GM23248 (cell line): ENCODE measurements at regions not wholly inside any gene's neighbourhood (a gene's known extent, or its start where the extent isn't known, plus 50 kb on each side); places are given as distances from the start of the nearest gene placed in this dataset. TPM values are rescaled to one million over a fixed set of nuclear protein-coding genes. Genes with fewer than 3 reads are reported as not detected.
"Not testable (repeated sequence)": the region's sequence is repeated elsewhere in the genome, so short reads cannot be mapped to it uniquely, and the experiment has no call there.

ENCODE experiments used
- DNase-seq: peaks from one replicate; pipeline ENCODE4 v3.0.0-alpha.2; 2015
- H2AFZ ChIP-seq: fragments of 200-600 bp; sonication (generic); 2 replicates; pipeline ENCODE4 v1.6.1; 2016; ENCODE audit warnings: antibody characterized with exemption
- H3F3A ChIP-seq: fragments of 200-600 bp; sonication (generic); 2 replicates; pipeline ENCODE4 v1.6.1; 2016; ENCODE audit warnings: mild to moderate bottlenecking, antibody characterized with exemption, mixed run types; ENCODE audit not compliant: insufficient read depth
- H3K27ac ChIP-seq: fragments of 200-600 bp; sonication (generic); 2 replicates; pipeline ENCODE4 v1.5.1; 2016; ENCODE audit warnings: mild to moderate bottlenecking
- H3K27me3 ChIP-seq: fragments of 200-600 bp; sonication (generic); replicated peaks from 2 replicates; pipeline ENCODE4 v1.6.1; 2016; ENCODE audit warnings: mild to moderate bottlenecking; ENCODE audit not compliant: insufficient read depth
- H3K36me3 ChIP-seq: fragments of 200-600 bp; sonication (generic); 2 replicates; pipeline ENCODE4 v1.6.1; 2016; ENCODE audit warnings: low read depth, mild to moderate bottlenecking
- H3K4me1 ChIP-seq: fragments of 200-600 bp; sonication (generic); 2 replicates; pipeline ENCODE4 v1.6.1; 2016; ENCODE audit warnings: mild to moderate bottlenecking; ENCODE audit not compliant: insufficient read depth
- H3K4me2 ChIP-seq: fragments of 200-600 bp; sonication (generic); one replicate; pipeline ENCODE4 v1.6.1; 2016; ENCODE audit warnings: mild to moderate bottlenecking; ENCODE audit not compliant: unreplicated experiment
- H3K4me3 ChIP-seq: fragments of 200-600 bp; sonication (generic); 2 replicates; pipeline ENCODE4 v1.5.1; 2016; ENCODE audit warnings: mild to moderate bottlenecking
- H3K79me2 ChIP-seq: fragments of 200-600 bp; sonication (generic); 2 replicates; pipeline ENCODE4 v1.6.1; 2016; ENCODE audit warnings: mild to moderate bottlenecking; ENCODE audit not compliant: insufficient read depth
- H3K9ac ChIP-seq: fragments of 200-600 bp; sonication (generic); 2 replicates; pipeline ENCODE4 v1.6.1; 2016; ENCODE audit warnings: mild to moderate bottlenecking
- H3K9me2 ChIP-seq: fragments of 200-600 bp; sonication (generic); 2 replicates; pipeline ENCODE4 v1.6.1; 2016; ENCODE audit warnings: mixed run types, mild to moderate bottlenecking, moderate library complexity; ENCODE audit not compliant: insufficient read depth
- H3K9me3 ChIP-seq: fragments of 200-600 bp; sonication (generic); one replicate; pipeline ENCODE4 v1.6.1; 2017; ENCODE audit warnings: low read depth
- H4K20me1 ChIP-seq: fragments of 200-600 bp; sonication (generic); 2 replicates; pipeline ENCODE4 v1.6.0; 2016; ENCODE audit not compliant: insufficient read depth
- EZH2 ChIP-seq: fragments of 200-600 bp; sonication (generic); IDR thresholded peaks from 2 replicates; pipeline ENCODE4 v1.6.1; 2018; ENCODE audit warnings: antibody characterized with exemption, mild to moderate bottlenecking; ENCODE audit not compliant: insufficient read depth, poor library complexity, severe bottlenecking
- EZH2phosphoT487 ChIP-seq: fragments of 200-600 bp; sonication (generic); IDR thresholded peaks from 2 replicates; pipeline ENCODE4 v1.6.1; 2018; ENCODE audit warnings: antibody characterized with exemption, moderate library complexity, mild to moderate bottlenecking, low read depth; ENCODE audit not compliant: insufficient read depth
- WGBS, 2 experiments: methylation state at CpG; one replicate each; pipeline ENCODE4 v1.1.6; 2015 to 2017; ENCODE audit warnings: low lambda C conversion rate in 2 of 2, low coverage in 1 of 2; ENCODE audit errors: missing lambda C conversion rate in 2 of 2; 5-methylcytosine and 5-hydroxymethylcytosine counted together
- in situ Hi-C: fragments of 300-500 bp; cut with MboI; formaldehyde crosslinking; loops from 2 replicates; pipeline ENCODE4 v1.15.0; 2020
- small RNA-seq: library from RNA; depleted of rRNA; stranded (forward); fragments of <200 nt; gene quantifications from one replicate; pipeline ENCODE3, GENCODE V24; 2014; ENCODE audit warnings: low read depth, low replicate concordance

DNA sequence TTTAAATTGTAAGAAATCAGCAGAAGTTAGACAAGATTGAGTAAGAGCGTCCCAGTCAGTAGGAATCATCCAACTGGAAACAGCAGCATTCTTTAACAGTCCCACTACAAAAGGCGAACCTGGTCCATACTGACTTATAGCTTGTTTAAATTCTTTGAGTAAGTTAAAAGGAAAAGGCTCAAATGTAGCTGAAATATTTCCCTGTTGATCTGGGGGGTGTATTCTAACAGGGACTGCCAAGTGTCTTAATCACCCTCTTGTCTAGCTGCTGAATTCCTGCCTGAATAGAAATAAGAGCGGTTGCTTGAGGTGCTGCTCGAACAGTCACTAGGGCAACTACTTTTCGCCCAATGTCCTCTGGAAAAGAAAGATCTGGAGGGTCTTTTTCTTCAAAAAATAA is 56.4 kb upstream of the FMNL2 start:
- H4K20me1 ChIP-seq, result no peaks in the 10 kb centered on the region
- no peaks in the 10 kb centered on the region for H3K79me2 ChIP-seq
- H3K9me3 ChIP-seq, result no peaks in the 10 kb centered on the region
- no peak for TF ChIP-seq EZH2
- TF ChIP-seq EZH2phosphoT487, result no peak
- in situ Hi-C loops, result no loop called here
- WGBS, 2 experiments, result 67 to 75% methylated on average over 5 of the region's 5 CpGs
- H3K4me1 ChIP-seq, result no peaks in the 10 kb centered on the region
- no peaks in the 10 kb centered on the region for H3K9me2 ChIP-seq
- H3K27me3 ChIP-seq, result no peaks in the 10 kb centered on the region; the same call in 1 of the 2 replicates
- H3K4me3 ChIP-seq, result no peak overlapping the region
- H3K27ac ChIP-seq, result no peak overlapping the region
- no peak overlapping the region for H3K4me2 ChIP-seq
- no peaks in the 10 kb centered on the region for H3F3A ChIP-seq
- H3K9ac ChIP-seq, result no peak overlapping the region
- DNase-seq, result no peak
- H3K36me3 ChIP-seq, result no peaks in the 10 kb centered on the region
- no peak overlapping the region for H2AFZ ChIP-seq

DNA sequence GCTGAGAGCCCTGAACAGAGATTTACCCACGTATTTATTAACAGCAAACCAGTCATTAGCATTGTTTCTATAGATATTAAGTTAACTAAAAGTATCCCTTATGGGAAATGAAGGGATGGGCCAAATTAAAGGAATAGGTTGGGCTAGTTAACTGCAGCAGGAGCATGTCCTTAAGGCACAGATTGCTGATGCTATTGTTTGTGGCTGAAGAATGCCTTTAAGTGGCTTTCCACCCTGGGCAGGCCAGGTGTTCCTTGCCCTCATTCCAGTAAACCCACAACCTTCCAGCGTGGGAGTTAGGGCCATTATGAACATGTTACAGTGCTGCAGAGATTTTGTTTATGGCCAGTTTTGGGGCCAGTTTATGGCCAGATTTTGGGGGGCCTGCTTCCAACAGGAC is 55.6 kb upstream of the FMNL2 start:
- in situ Hi-C loops, H3K4me1 ChIP-seq, H3K27me3 ChIP-seq, H3F3A ChIP-seq, H3K27ac ChIP-seq, H4K20me1 ChIP-seq, DNase-seq, H3K9me3 ChIP-seq, H3K79me2 ChIP-seq, H3K9me2 ChIP-seq, H3K4me3 ChIP-seq, H2AFZ ChIP-seq, H3K4me2 ChIP-seq, H3K36me3 ChIP-seq, H3K9ac ChIP-seq: not testable (repeated sequence)
- 30 to 40% methylated on average over 2 of the region's 2 CpGs for WGBS, 2 experiments

DNA sequence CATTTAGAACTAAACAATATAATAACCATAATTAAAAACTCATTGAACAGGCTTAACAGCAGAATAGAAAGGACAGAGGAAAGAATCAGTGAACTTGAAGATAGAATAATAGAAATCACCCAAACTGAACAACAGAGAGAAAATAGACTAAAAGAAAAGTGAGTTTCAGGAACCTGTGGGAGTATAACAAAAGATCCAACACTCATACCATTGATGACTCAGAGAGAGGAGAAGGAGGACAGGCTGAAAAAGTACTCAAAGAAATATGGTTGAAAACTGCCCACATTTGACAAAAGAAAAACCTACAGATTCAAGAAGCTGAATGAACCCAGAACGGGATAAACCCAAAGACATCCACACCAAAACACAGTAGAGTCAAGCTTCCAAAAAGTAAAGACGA is 54.2 kb upstream of the FMNL2 start:
- Histone ChIP-seq H3K4me2 (no peak overlapping the region), H3K9me2 (no peaks in the 10 kb centered on the region), H3K36me3 (no peaks in the 10 kb centered on the region), H3K9me3 (no peaks in the 10 kb centered on the region), H3F3A (no peaks in the 10 kb centered on the region), H3K9ac (no peak overlapping the region), H3K4me1 (no peaks in the 10 kb centered on the region), H4K20me1 (no peaks in the 10 kb centered on the region), H2AFZ (no peak overlapping the region), H3K27ac (no peak overlapping the region), H3K79me2 (no peaks in the 10 kb centered on the region), H3K27me3 (no peaks in the 10 kb centered on the region; the same call in 1 of the 2 replicates), H3K4me3 (no peak overlapping the region)
- in situ Hi-C loops, result no loop called here
- 43 to 53% methylated on average over 2 of the region's 2 CpGs for WGBS, 2 experiments
- peak; percentile 20 for DNase-seq
- TF ChIP-seq EZH2phosphoT487 (no peak), EZH2 (no peak)

DNA sequence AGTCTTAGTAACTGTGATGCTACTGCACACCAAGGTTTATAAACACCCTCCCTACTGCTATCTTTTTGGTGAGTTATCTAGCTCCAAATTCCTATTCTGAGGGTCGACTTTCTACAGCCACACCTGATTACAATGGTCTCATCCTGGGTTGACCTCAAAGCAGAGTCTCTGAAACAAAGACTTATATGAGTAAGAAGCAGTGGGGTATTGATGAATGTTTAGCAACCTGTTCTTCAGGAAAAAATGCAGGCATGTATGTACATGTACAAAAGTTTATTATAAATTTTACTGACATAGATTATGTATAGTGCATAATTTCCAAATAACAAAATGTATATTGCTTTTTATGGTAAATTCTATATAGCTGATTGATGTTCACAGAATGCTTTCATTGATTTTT is 51.6 kb upstream of the FMNL2 start:
- H3K79me2 ChIP-seq, result no peaks in the 10 kb centered on the region
- no peaks in the 10 kb centered on the region for H3K9me2 ChIP-seq
- in situ Hi-C loops, result no loop called here
- H3K4me1 ChIP-seq, result no peaks in the 10 kb centered on the region
- H3F3A ChIP-seq, result no peaks in the 10 kb centered on the region
- no peaks in the 10 kb centered on the region for H4K20me1 ChIP-seq
- H3K4me3 ChIP-seq, result no peak overlapping the region
- H3K9ac ChIP-seq, result no peak overlapping the region
- no peak overlapping the region for H2AFZ ChIP-seq
- H3K27me3 ChIP-seq, result no peaks in the 10 kb centered on the region
- TF ChIP-seq EZH2, result no peak
- no peak for TF ChIP-seq EZH2phosphoT487
- 30 to 31% methylated on average over 1 of the region's 1 CpG for WGBS, 2 experiments
- no peak overlapping the region for H3K27ac ChIP-seq
- H3K9me3 ChIP-seq, result no peaks in the 10 kb centered on the region
- DNase-seq, result no peak
- no peak overlapping the region for H3K4me2 ChIP-seq
- no peaks in the 10 kb centered on the region for H3K36me3 ChIP-seq

DNA sequence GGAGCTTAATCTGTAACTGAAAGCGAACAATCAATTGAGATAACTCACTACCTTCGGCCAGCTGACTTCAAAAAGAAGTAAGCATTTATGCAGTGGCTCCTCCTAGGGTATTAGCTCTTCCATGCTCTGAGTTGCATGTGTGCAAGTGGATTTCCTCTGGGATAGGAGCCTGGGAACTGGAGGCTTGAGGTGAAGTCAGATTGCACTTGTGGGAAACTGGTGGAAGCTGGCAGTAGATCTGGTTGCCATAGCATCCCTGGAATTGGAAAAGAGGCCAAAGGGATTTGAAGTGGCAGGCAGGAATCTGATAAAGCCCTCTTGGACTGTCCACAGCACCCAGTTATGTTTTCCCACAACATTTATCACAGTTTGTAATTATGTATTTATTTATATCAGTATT is 50.6 kb upstream of the FMNL2 start:
- H3K79me2 ChIP-seq, result no peaks in the 10 kb centered on the region
- no peaks in the 10 kb centered on the region for H3K4me1 ChIP-seq
- H3K9ac ChIP-seq, result no peak overlapping the region
- H4K20me1 ChIP-seq, result no peaks in the 10 kb centered on the region
- no peak overlapping the region for H3K4me3 ChIP-seq
- no peaks in the 10 kb centered on the region for H3K36me3 ChIP-seq
- 84 to 86% methylated on average over 2 of the region's 2 CpGs for WGBS, 2 experiments
- no peaks in the 10 kb centered on the region for H3K27me3 ChIP-seq
- H3K27ac ChIP-seq, result no peak overlapping the region
- H3K4me2 ChIP-seq, result no peak overlapping the region
- no peak for TF ChIP-seq EZH2
- no peak for TF ChIP-seq EZH2phosphoT487
- no peaks in the 10 kb centered on the region for H3K9me3 ChIP-seq
- H2AFZ ChIP-seq, result no peak overlapping the region
- in situ Hi-C loops, result no loop called here
- no peaks in the 10 kb centered on the region for H3K9me2 ChIP-seq
- no peaks in the 10 kb centered on the region for H3F3A ChIP-seq
- no peak for DNase-seq

Small RNAs in the stretch of these regions (small RNA-seq; reads per million reads assigned to genes)
- gene RF00019, result not detected
